ENCODE measurements at regions not wholly inside any gene's neighbourhood (a gene's known extent, or its start where the extent isn't known, plus 50 kb on each side); places are given as distances from the start of the nearest gene placed in this dataset.

DNA sequence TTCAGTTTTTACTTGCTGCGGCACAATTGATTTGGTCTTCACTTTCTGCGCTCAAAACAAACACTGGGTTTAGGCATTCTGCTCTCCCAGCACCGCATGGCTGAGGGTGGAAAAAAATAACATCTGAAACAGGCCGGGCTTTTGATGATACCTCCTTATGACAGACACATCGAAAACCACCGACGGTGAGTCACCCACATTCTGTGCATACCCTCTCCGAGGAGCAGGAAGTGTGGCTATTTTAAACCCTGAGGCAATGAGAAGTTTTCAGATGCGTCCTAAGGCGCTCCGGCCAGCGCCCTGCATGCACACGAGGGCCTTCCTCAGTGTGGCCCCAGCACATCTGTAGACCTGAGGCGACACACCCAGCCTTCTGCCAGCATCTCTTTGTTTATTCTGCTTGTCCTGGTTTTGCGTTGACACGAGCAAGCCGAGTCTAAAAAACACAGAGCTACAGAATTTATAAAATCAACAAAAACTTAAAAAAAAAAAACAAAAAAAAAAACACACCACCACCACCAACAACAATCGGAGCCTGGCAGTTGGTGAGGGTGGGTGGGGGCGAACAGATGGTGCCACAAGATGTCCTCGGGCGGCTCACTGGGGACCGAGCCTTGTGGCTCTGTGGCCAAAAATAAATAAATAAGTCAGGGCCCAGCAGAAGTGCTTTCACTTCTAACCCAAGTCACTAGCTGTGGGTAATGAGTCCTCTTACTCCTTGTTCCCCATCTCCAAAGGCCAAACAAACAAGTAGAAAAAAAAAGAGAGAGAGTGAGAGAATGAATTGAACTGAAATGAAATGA, 162.6 kb upstream of the IRF2BP2 start (continued):
- TF ChIP-seq ZNF746 (CRISPR knock-in tag; IDR thresholded peaks at IDR 0.05): peak; percentile 41; the same call in 1 of the 2 replicates
- TF ChIP-seq ZNF468 (CRISPR knock-in tag; IDR thresholded peaks at IDR 0.05): no peak
- no peak for TF ChIP-seq CSRNP1 (CRISPR knock-in tag; IDR thresholded peaks at IDR 0.05)
- no peak for TF ChIP-seq AKNA (CRISPR knock-in tag; IDR thresholded peaks at IDR 0.05; ENCODE audit: borderline replicate concordance)
- TF ChIP-seq, protein P1, sequence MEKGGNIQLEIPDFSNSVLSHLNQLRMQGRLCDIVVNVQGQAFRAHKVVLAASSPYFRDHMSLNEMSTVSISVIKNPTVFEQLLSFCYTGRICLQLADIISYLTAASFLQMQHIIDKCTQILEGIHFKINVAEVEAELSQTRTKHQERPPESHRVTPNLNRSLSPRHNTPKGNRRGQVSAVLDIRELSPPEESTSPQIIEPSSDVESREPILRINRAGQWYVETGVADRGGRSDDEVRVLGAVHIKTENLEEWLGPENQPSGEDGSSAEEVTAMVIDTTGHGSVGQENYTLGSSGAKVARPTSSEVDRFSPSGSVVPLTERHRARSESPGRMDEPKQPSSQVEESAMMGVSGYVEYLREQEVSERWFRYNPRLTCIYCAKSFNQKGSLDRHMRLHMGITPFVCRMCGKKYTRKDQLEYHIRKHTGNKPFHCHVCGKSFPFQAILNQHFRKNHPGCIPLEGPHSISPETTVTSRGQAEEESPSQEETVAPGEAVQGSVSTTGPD (CRISPR knock-in tag; IDR thresholded peaks at IDR 0.05): no peak
- TF ChIP-seq, protein P2, sequence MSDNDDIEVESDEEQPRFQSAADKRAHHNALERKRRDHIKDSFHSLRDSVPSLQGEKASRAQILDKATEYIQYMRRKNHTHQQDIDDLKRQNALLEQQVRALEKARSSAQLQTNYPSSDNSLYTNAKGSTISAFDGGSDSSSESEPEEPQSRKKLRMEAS (IDR thresholded peaks at IDR 0.05): peak; percentile 90
- peak; percentile 85 for TF ChIP-seq AHDC1 (CRISPR knock-in tag; IDR thresholded peaks at IDR 0.05; ENCODE audit: borderline replicate concordance)
- TF ChIP-seq ZNF547 (CRISPR knock-in tag; IDR thresholded peaks at IDR 0.05): no peak
- no peak for TF ChIP-seq PHF8 (CRISPR knock-in tag; IDR thresholded peaks at IDR 0.05)
- no peak for TF ChIP-seq ZNF10 (CRISPR knock-in tag; IDR thresholded peaks at IDR 0.05; ENCODE audit: borderline replicate concordance, low read depth)
- no peak for TF ChIP-seq HMGA1 (CRISPR knock-in tag; conservative IDR thresholded peaks at IDR 0.05)
- no peak for TF ChIP-seq ZNF143 (CRISPR knock-in tag; IDR thresholded peaks at IDR 0.05)
- no peak for TF ChIP-seq SRSF9 (IDR thresholded peaks at IDR 0.05; ENCODE audit: borderline replicate concordance, insufficient read depth, low read depth, low read length, poor library complexity, severe bottlenecking)
- TF ChIP-seq SNAI1 (CRISPR knock-in tag; IDR thresholded peaks at IDR 0.05; ENCODE audit: borderline replicate concordance): no peak
